Endothelial cell of umbilical vein (primary cell): ENCODE measurements at regions not wholly inside any gene's neighbourhood (a gene's known extent, or its start where the extent isn't known, plus 50 kb on each side); places are given as distances from the start of the nearest gene placed in this dataset.

Experiments
- BruUV-seq: library from RNA; stranded (reverse); fragments of 400-500 nt; replicated peaks from 2 replicates; lab custom pipeline; 2021; lab: Mats Ljungman, UMichigan
- CTCF ChIA-PET: fragments of 300-600, 350-600 bp; sonication (Branson Sonifier 250); formaldehyde crosslinking; loops from one replicate; lab custom pipeline; 2021; ENCODE audit warnings: antibody characterized with exemption, inconsistent platforms; lab: Charles Lee
- POLR2A ChIA-PET: fragments of 300-600, 350-600 bp; sonication (Branson Sonifier 250); formaldehyde crosslinking; loops from one replicate; lab custom pipeline; 2021; ENCODE audit warnings: antibody characterized with exemption, inconsistent platforms; lab: Charles Lee
- DNase-seq: peaks from one replicate; pipeline ENCODE4 v3.0.0-alpha.2; 2011; ENCODE audit warnings: low read depth, low spot score
- FAIRE-seq: peaks from 2 replicates; lab custom pipeline; 2011; peaks lifted over from hg19 to GRCh38; lab: Jason Lieb, UNC
- H2AFZ ChIP-seq: 2 replicates; pipeline ENCODE4 v1.6.0; 2012; ENCODE audit warnings: low read depth, low read length, control low read depth, inconsistent platforms
- H3K27ac ChIP-seq: 2 replicates; pipeline ENCODE4 v1.5.1; 2011; ENCODE audit warnings: low read depth, mild to moderate bottlenecking, control low read depth, low read length, moderate library complexity; ENCODE audit not compliant: insufficient read depth
- H3K27me3 ChIP-seq, 2 experiments: 2 replicates each; pipeline versions ENCODE4 v1.6.0 to v1.6.1; 2011; ENCODE audit warnings: low read length in 2 of 2, mixed read lengths in 1 of 2; ENCODE audit not compliant: control insufficient read depth in 2 of 2, insufficient read depth in 2 of 2
- H3K36me3 ChIP-seq, 2 experiments: 2 replicates in 1 of 2; 3 replicates in 1 of 2; pipeline ENCODE4 v1.5.1; 2011; ENCODE audit warnings: low read length in 2 of 2, mild to moderate bottlenecking in 1 of 2, moderate library complexity in 1 of 2; ENCODE audit not compliant: control insufficient read depth in 2 of 2, insufficient read depth in 2 of 2; ENCODE audit errors: extremely low read depth in 1 of 2
- H3K4me1 ChIP-seq: 3 replicates; pipeline ENCODE4 v1.5.1; 2011; ENCODE audit warnings: mild to moderate bottlenecking, low read length; ENCODE audit not compliant: control insufficient read depth, insufficient read depth; ENCODE audit errors: extremely low read depth
- H3K4me2 ChIP-seq: 2 replicates; pipeline ENCODE4 v1.6.1; 2011; ENCODE audit warnings: low read length, control low read depth, mixed read lengths; ENCODE audit not compliant: insufficient read depth
- H3K4me3 ChIP-seq, 3 experiments: fragments of 200-600 bp in 1 of 3; sonication (generic), shearing (Covaris generic) in 1 of 3; replicated peaks in 1 of 3; 2 replicates each; pipeline ENCODE4 v1.5.1; 2011 to 2016; ENCODE audit warnings: control low read depth in 3 of 3, low read length in 3 of 3, mild to moderate bottlenecking in 2 of 3, inconsistent platforms in 1 of 3, low read depth in 1 of 3, moderate library complexity in 1 of 3; ENCODE audit not compliant: insufficient read depth in 1 of 3
- H3K79me2 ChIP-seq: 2 replicates; pipeline ENCODE4 v1.6.0; 2012; ENCODE audit warnings: low read length, inconsistent platforms; ENCODE audit not compliant: control insufficient read depth, insufficient read depth
- H3K9ac ChIP-seq: replicated peaks from 2 replicates; pipeline ENCODE3; 2011; ENCODE audit warnings: low read length, control low read depth; ENCODE audit not compliant: insufficient read depth; ENCODE audit errors: extremely low read depth
- H3K9me1 ChIP-seq: replicated peaks from 3 replicates; pipeline ENCODE4 v1.6.0; 2011; ENCODE audit warnings: mild to moderate bottlenecking, low read length; ENCODE audit not compliant: control insufficient read depth, insufficient read depth; ENCODE audit errors: extremely low read depth
- H3K9me3 ChIP-seq: replicated peaks from 2 replicates; pipeline ENCODE4 v1.5.1; 2012; ENCODE audit warnings: low read length, inconsistent platforms; ENCODE audit not compliant: control insufficient read depth, insufficient read depth
- H4K20me1 ChIP-seq: replicated peaks from 2 replicates; pipeline ENCODE3; 2011; ENCODE audit warnings: mild to moderate bottlenecking, low read length; ENCODE audit not compliant: control insufficient read depth, insufficient read depth; ENCODE audit errors: extremely low read depth
- EZH2 ChIP-seq: IDR thresholded peaks from 2 replicates; pipeline ENCODE4 v1.6.1; 2012; ENCODE audit warnings: borderline replicate concordance, low read depth, mild to moderate bottlenecking, moderate library complexity, low read length, inconsistent platforms; ENCODE audit not compliant: severe bottlenecking
- FOS ChIP-seq: IDR thresholded peaks from 2 replicates; pipeline ENCODE4 v1.6.1; 2011; ENCODE audit warnings: mild to moderate bottlenecking, low read length, moderate library complexity, borderline replicate concordance; ENCODE audit not compliant: insufficient read depth
- GATA2 ChIP-seq: IDR thresholded peaks from 2 replicates; pipeline ENCODE4 v1.7.0; 2011; ENCODE audit warnings: low read depth, mild to moderate bottlenecking, moderate library complexity, mixed read lengths, low read length; ENCODE audit not compliant: insufficient read length, insufficient read depth
- JUN ChIP-seq: IDR thresholded peaks from 2 replicates; pipeline ENCODE4 v1.6.1; 2011; ENCODE audit warnings: borderline replicate concordance, low read depth; ENCODE audit not compliant: insufficient read length, insufficient read depth
- MYC ChIP-seq: IDR thresholded peaks from one replicate; pipeline ENCODE4 v1.6.1; 2011; ENCODE audit warnings: mild to moderate bottlenecking, low read depth, low read length
- POLR2A ChIP-seq: IDR thresholded peaks from 2 replicates; pipeline ENCODE4 v1.6.1; 2012; ENCODE audit warnings: low read depth, mild to moderate bottlenecking, control low read depth, low read length
- POLR2AphosphoS5 ChIP-seq: IDR thresholded peaks from 2 replicates; pipeline ENCODE4 v1.6.1; 2012; ENCODE audit warnings: low read depth, mild to moderate bottlenecking, control low read depth, low read length, moderate library complexity; ENCODE audit not compliant: insufficient read depth
- dilution Hi-C: fragments of 300-500 bp; cut with MboI; formaldehyde crosslinking; loops from one replicate; pipeline ENCODE4 v1.15.0; 2019; ENCODE audit warnings: low sequenced_read_pairs; ENCODE audit not compliant: extremely low pct_ligation_motif_present
- intact Hi-C: fragments of 100-400 bp; cut with micrococcal nuclease; formaldehyde crosslinking; loops from one replicate; pipeline ENCODE4 v1.10.0; 2022
- TF ChIP-seq, protein P1 (sequence below): IDR thresholded peaks from 2 replicates; pipeline ENCODE4 v1.6.1; 2011; ENCODE audit not compliant: insufficient read depth, insufficient read length
- TF ChIP-seq, protein P2 (sequence below), 2 donors: IDR thresholded peaks; 1 replicate in 1 of 2; 2 replicates in 1 of 2; pipeline ENCODE4 v1.5.1; 2011; ENCODE audit warnings: low read length in 2 of 2, mild to moderate bottlenecking in 2 of 2, moderate library complexity in 2 of 2, control low read depth in 1 of 2, inconsistent platforms in 1 of 2, low read depth in 1 of 2; ENCODE audit not compliant: insufficient read depth in 1 of 2; ENCODE audit errors: extremely low read depth in 1 of 2

DNA sequence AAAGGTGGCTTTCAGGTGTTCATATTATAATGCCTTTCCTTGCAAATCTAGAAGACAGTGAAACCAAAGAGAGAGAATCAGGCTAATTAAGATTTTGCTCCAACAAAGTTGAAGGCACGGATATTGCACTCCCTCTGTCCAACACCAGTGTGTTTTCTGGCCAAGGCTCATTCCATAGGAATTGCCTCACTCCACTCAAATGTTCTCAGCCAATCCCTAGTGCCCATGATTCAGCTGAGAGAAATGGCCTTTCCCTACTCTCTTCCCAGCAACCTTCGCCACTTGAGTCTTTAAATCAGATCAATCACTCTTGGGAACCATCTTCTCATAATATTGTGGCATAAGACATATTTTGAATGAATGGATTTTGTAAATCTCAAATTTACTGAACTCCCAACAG, 768.2 kb upstream of the ACVR2A start:
- no peak overlapping the region for H3K9ac ChIP-seq
- TF ChIP-seq, protein P1, sequence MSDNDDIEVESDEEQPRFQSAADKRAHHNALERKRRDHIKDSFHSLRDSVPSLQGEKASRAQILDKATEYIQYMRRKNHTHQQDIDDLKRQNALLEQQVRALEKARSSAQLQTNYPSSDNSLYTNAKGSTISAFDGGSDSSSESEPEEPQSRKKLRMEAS: no peak
- TF ChIP-seq EZH2 (no peak), MYC (no peak), POLR2A (no peak), FOS (no peak), JUN (no peak), POLR2AphosphoS5 (no peak), GATA2 (no peak)
- FAIRE-seq (no peak), DNase-seq (no peak)
- no peaks in the 10 kb centered on the region for H3K4me1 ChIP-seq
- no peaks in the 10 kb centered on the region for H3K9me3 ChIP-seq
- no peaks in the 10 kb centered on the region for H3K9me1 ChIP-seq
- no peaks in the 10 kb centered on the region for H3K36me3 ChIP-seq
- no peak overlapping the region for H2AFZ ChIP-seq
- H3K27ac ChIP-seq: no peak overlapping the region
- CTCF ChIA-PET: no interaction called here
- intact Hi-C loops: no loop called here
- dilution Hi-C loops: no loop called here
- no peaks in the 10 kb centered on the region for H3K79me2 ChIP-seq
- BruUV-seq: no TSS peak
- H3K27me3 ChIP-seq: no peaks in the 10 kb centered on the region
- POLR2A ChIA-PET: no interaction called here
- no peak overlapping the region for H3K4me3 ChIP-seq
- no peaks in the 10 kb centered on the region for H4K20me1 ChIP-seq
- no peak overlapping the region for H3K4me2 ChIP-seq

- H3K9me3 ChIP-seq: no peaks in the 10 kb centered on the region
- no peak overlapping the region for H3K27ac ChIP-seq
- no peak overlapping the region for H2AFZ ChIP-seq
- H3K27me3 ChIP-seq: no peaks in the 10 kb centered on the region
- no TSS peak for BruUV-seq
- no peak overlapping the region for H3K4me2 ChIP-seq
- dilution Hi-C loops (no loop called here), intact Hi-C loops (no loop called here)
- DNase-seq: no peak
- TF ChIP-seq, protein P1: no peak
- TF ChIP-seq, protein P2, sequence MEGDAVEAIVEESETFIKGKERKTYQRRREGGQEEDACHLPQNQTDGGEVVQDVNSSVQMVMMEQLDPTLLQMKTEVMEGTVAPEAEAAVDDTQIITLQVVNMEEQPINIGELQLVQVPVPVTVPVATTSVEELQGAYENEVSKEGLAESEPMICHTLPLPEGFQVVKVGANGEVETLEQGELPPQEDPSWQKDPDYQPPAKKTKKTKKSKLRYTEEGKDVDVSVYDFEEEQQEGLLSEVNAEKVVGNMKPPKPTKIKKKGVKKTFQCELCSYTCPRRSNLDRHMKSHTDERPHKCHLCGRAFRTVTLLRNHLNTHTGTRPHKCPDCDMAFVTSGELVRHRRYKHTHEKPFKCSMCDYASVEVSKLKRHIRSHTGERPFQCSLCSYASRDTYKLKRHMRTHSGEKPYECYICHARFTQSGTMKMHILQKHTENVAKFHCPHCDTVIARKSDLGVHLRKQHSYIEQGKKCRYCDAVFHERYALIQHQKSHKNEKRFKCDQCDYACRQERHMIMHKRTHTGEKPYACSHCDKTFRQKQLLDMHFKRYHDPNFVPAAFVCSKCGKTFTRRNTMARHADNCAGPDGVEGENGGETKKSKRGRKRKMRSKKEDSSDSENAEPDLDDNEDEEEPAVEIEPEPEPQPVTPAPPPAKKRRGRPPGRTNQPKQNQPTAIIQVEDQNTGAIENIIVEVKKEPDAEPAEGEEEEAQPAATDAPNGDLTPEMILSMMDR (IDR thresholded peaks at IDR 0.05; ENCODE audit: extremely low read depth in 1 of 2, insufficient read depth in 1 of 2, low read depth in 1 of 2, low read length in 2 of 2): no peak
- TF ChIP-seq EZH2: no peak
- TF ChIP-seq JUN: no peak
- TF ChIP-seq FOS: no peak
- no peak for TF ChIP-seq POLR2AphosphoS5
- no peak for TF ChIP-seq MYC
- no peak for TF ChIP-seq POLR2A
- TF ChIP-seq GATA2: no peak
- H3K4me1 ChIP-seq: no peaks in the 10 kb centered on the region
- CTCF ChIA-PET: interaction anchor here (1.0 to 1.1 kb wide), 4 partner anchors 15 to 843 kb away, joined by 3 to 5 read pairs (median 4); no protein-coding TSS in a partner anchor
- POLR2A ChIA-PET: no interaction called here
- H3K9me1 ChIP-seq: no peaks in the 10 kb centered on the region
- no peaks in the 10 kb centered on the region for H3K36me3 ChIP-seq
- no peaks in the 10 kb centered on the region for H4K20me1 ChIP-seq
- no peak overlapping the region for H3K4me3 ChIP-seq
- no peak overlapping the region for H3K9ac ChIP-seq
- FAIRE-seq: no peak
- no peaks in the 10 kb centered on the region for H3K79me2 ChIP-seq
These were observed 776.8 kb upstream of the ACVR2A start for GRCh38 chr2:147068071-147068470.
